Activated CD8-positive, alpha-beta T cell treated with anti-CD3 and anti-CD28 coated beads for 36 hours (primary cell): ENCODE measurements at regions not wholly inside any gene's neighbourhood (a gene's known extent, or its start where the extent isn't known, plus 50 kb on each side); places are given as distances from the start of the nearest gene placed in this dataset.

ENCODE experiments used
- ATAC-seq: fragments of 200-7000 bp; cut with Tn5 transposase; one replicate; pipeline ENCODE4 v1.10.0; 2021; ENCODE audit warnings: mild to moderate bottlenecking, moderate library complexity
- CTCF ChIA-PET: fragments of 350-600 bp; sonication (Branson Sonifier 250); formaldehyde crosslinking; loops from one replicate; lab custom pipeline; 2021; ENCODE audit warnings: antibody characterized with exemption; lab: Charles Lee
- POLR2A ChIA-PET: fragments of 350-600 bp; sonication (Branson Sonifier 250); formaldehyde crosslinking; loops from one replicate; lab custom pipeline; 2021; ENCODE audit warnings: antibody characterized with exemption; lab: Charles Lee
- DNase-seq: peaks from one replicate; pipeline ENCODE4 v3.0.0-alpha.2; 2020
- H3K27ac Mint-ChIP-seq: one replicate; pipeline ENCODE4 v1.8.0; 2021; ENCODE audit warnings: mild to moderate bottlenecking, mixed read lengths
- H3K27me3 Mint-ChIP-seq: one replicate; pipeline ENCODE4 v1.8.0; 2021; ENCODE audit warnings: mixed read lengths
- H3K36me3 Mint-ChIP-seq: one replicate; pipeline ENCODE4 v1.8.0; 2021; ENCODE audit warnings: low read depth, mixed read lengths
- H3K4me1 Mint-ChIP-seq: one replicate; pipeline ENCODE4 v1.8.0; 2021; ENCODE audit warnings: low read depth, mixed read lengths
- H3K4me3 Mint-ChIP-seq: one replicate; pipeline ENCODE4 v1.8.0; 2021; ENCODE audit warnings: mild to moderate bottlenecking, moderate library complexity, mixed read lengths
- H3K9me3 Mint-ChIP-seq: one replicate; pipeline ENCODE4 v1.8.0; 2021; ENCODE audit warnings: mixed read lengths
- intact Hi-C: fragments of 100-400 bp; cut with micrococcal nuclease; formaldehyde crosslinking; loops from one replicate; pipeline ENCODE4 v1.10.0; 2022
- TF ChIP-seq, protein P1 (sequence below): fragments of 200-600 bp; IDR thresholded peaks from one replicate; pipeline ENCODE4 v1.8.0; 2022; ENCODE audit warnings: antibody characterized with exemption, mild to moderate bottlenecking

DNA sequence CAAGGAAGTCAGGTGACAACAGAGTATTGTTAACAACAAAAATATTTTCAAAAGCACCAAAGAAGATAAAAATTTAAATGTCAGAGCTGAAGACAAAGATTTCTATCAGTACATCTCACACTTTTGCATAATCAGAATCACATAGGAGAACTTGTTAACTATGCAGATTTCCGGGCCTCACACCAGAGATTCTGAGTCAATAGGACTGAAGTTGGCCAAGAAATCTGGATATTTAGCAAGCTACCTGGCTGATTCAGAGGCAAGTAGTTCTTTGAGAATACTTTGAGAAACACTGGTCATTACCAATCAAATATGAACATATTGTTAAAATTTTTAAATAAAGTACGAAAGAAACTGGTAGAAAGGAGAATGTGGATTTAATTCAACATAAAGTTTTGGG, 80.5 kb upstream of the GLIS3 start:
- H3K36me3 Mint-ChIP-seq, result no peaks in the 10 kb centered on the region
- no peak for DNase-seq
- intact Hi-C loops, result loop anchor here (5.0 kb wide), 1 partner anchor 262 kb away; no protein-coding TSS in a partner anchor
- H3K4me3 Mint-ChIP-seq, result no peak overlapping the region
- ChIA-PET POLR2A (no interaction called here), CTCF (interaction anchor here (2.1 kb wide), 1 partner anchor 64 kb away, joined by 6 read pairs; no protein-coding TSS in a partner anchor)
- no peaks in the 10 kb centered on the region for H3K4me1 Mint-ChIP-seq
- TF ChIP-seq, protein P1, sequence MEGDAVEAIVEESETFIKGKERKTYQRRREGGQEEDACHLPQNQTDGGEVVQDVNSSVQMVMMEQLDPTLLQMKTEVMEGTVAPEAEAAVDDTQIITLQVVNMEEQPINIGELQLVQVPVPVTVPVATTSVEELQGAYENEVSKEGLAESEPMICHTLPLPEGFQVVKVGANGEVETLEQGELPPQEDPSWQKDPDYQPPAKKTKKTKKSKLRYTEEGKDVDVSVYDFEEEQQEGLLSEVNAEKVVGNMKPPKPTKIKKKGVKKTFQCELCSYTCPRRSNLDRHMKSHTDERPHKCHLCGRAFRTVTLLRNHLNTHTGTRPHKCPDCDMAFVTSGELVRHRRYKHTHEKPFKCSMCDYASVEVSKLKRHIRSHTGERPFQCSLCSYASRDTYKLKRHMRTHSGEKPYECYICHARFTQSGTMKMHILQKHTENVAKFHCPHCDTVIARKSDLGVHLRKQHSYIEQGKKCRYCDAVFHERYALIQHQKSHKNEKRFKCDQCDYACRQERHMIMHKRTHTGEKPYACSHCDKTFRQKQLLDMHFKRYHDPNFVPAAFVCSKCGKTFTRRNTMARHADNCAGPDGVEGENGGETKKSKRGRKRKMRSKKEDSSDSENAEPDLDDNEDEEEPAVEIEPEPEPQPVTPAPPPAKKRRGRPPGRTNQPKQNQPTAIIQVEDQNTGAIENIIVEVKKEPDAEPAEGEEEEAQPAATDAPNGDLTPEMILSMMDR, result no peak
- no peaks in the 10 kb centered on the region for H3K9me3 Mint-ChIP-seq
- H3K27me3 Mint-ChIP-seq, result peaks cover 15% of the 10 kb centered on the region
- ATAC-seq, result no peak
- no peak overlapping the region for H3K27ac Mint-ChIP-seq

DNA sequence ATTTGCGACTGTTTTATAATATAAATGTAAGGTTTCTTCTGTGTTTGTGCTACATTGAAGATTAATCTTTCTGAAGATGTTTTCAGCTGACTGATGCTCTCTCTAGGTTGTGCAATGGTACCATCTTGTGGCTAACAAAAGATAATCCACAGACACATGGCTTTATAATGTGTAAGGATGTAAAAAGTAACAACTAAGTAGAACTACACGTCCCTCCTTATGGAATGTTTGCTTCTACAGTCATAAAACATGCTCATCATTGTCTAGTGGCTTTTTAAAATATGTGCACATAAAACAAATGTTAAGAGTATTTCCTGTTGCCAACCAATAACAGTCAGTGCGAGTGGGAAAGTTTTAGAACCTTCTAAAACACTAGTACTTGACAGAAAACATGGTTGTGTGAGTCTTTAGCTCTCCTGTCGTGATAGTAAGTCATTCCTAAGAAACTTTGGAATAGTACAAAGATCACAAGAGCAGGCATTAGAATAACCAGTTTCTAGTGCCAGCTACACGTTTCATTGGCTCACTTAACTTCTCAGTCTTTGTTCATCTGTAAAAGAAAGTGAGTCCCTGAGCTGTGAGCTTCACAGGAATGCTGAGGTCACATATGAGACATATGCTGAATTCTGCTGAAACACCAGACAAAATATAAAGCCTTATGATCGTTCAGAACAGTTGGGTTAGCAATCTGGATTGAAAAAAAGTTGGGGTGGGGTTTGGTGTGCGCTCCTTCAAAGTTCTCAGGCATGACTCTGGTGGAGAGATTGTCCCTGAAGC, 75.7 kb upstream of the GLIS3 start:
- no peak overlapping the region for H3K27ac Mint-ChIP-seq
- CTCF ChIA-PET, result interaction anchor here (1.0 to 2.0 kb wide), 3 partner anchors 10 to 59 kb away, joined by 3 to 10 read pairs (median 5); no protein-coding TSS in a partner anchor

DNA sequence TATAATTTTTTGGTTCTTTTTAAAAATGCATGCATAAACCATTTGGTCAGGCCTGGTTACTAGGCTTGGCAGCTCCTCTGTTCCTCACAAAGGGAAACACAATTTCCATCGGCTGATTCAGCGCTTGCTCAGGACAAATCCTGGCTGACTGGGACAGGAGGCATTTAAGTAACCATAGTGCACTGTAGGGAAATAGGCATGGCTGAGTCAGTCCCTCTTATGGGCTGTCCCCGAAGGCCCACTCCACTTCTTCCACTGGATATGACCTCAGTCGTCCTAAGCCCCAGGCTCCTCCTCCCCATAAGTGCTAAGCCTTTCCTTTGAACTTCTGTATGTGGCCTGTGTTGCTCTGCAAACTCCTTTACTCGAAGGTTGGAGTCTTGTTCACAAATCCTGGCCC, 71.2 kb upstream of the GLIS3 start:
- no peaks in the 10 kb centered on the region for H3K9me3 Mint-ChIP-seq
- CTCF ChIA-PET, result no interaction called here
- no peak overlapping the region for H3K4me3 Mint-ChIP-seq
- H3K36me3 Mint-ChIP-seq, result no peaks in the 10 kb centered on the region
- ATAC-seq, result no peak
- DNase-seq, result no peak
- no peaks in the 10 kb centered on the region for H3K4me1 Mint-ChIP-seq
- no peak overlapping the region for H3K27ac Mint-ChIP-seq
- H3K27me3 Mint-ChIP-seq, result peaks cover 10% of the 10 kb centered on the region
- TF ChIP-seq, protein P1, result no peak
- POLR2A ChIA-PET, result no interaction called here
- intact Hi-C loops, result no loop called here

More for the DNA sequence above, 75.7 kb upstream of the GLIS3 start:
- no peaks in the 10 kb centered on the region for H3K36me3 Mint-ChIP-seq
- intact Hi-C loops, result no loop called here
- H3K9me3 Mint-ChIP-seq, result no peaks in the 10 kb centered on the region
- peak; percentile 39 for ATAC-seq
- H3K4me3 Mint-ChIP-seq, result no peak overlapping the region
- H3K27me3 Mint-ChIP-seq, result peaks cover 15% of the 10 kb centered on the region
- no peaks in the 10 kb centered on the region for H3K4me1 Mint-ChIP-seq
- TF ChIP-seq, protein P1, result peak; percentile 43
- no peak for DNase-seq
- POLR2A ChIA-PET, result no interaction called here

DNA sequence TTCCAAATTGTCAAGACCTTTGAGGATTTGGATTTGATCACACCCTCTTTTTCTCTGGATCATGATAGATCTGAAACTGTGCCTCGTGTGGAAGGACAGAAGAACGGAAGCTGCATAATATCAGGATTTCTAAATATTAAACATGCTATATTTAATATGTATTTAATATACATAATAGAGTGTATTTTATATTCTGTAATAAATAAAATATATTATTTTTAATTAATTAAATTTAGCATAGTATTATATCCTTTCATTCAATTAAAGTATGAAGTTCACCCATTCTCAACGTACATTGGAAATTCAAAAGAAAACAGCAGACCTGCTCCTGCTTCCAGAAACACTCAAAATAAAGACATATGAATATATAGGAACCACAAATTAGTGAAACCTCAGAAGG, 70.6 kb upstream of the GLIS3 start:
- Mint-ChIP-seq H3K9me3 (no peaks in the 10 kb centered on the region), H3K27me3 (peaks cover 5% of the 10 kb centered on the region), H3K4me3 (no peak overlapping the region), H3K27ac (no peak overlapping the region), H3K4me1 (no peaks in the 10 kb centered on the region), H3K36me3 (no peaks in the 10 kb centered on the region)
- ChIA-PET POLR2A (no interaction called here), CTCF (no interaction called here)
- intact Hi-C loops, result no loop called here
- TF ChIP-seq, protein P1, result no peak
- no peak for DNase-seq
- no peak for ATAC-seq
